IMR-90 (cell line): ENCODE measurements at regions not wholly inside any gene's neighbourhood (a gene's known extent, or its start where the extent isn't known, plus 50 kb on each side); places are given as distances from the start of the nearest gene placed in this dataset.

Experiments used
- ATAC-seq: fragments of 200-7000 bp; cut with Tn5 transposase; 2 replicates; pipeline ENCODE4 v1.9.1; 2020; ENCODE audit warnings: low read depth, mild to moderate bottlenecking, moderate library complexity
- BruUV-seq: library from RNA; stranded (reverse); fragments of 400-500 nt; replicated peaks from 2 replicates; lab custom pipeline; 2021; lab: Mats Ljungman, UMichigan
- CTCF ChIA-PET: fragments of 300-600 bp; formaldehyde crosslinking; extraction: SDS; loops from one replicate; lab custom pipeline; 2021; ENCODE audit warnings: antibody characterized with exemption; lab: Yijun Ruan, JAX
- POLR2A ChIA-PET: fragments of 300-600 bp; sonication (Branson Sonifier 250); formaldehyde crosslinking; loops from one replicate; lab custom pipeline; 2022; ENCODE audit warnings: antibody characterized with exemption; ENCODE audit not compliant: unreplicated experiment; lab: Charles Lee
- DNase-seq: peaks from one replicate; pipeline ENCODE4 v3.0.0; 2013
- H2AFZ ChIP-seq: replicated peaks from 2 replicates; pipeline ENCODE3; 2013; ENCODE audit warnings: low read length, mild to moderate bottlenecking; ENCODE audit not compliant: poor library complexity
- H2AK5ac ChIP-seq: 2 replicates; pipeline ENCODE4 v1.6.1; 2013; ENCODE audit warnings: low read depth, low read length, inconsistent platforms
- H2AK9ac ChIP-seq: replicated peaks from 2 replicates; pipeline ENCODE3; 2013; ENCODE audit warnings: mild to moderate bottlenecking, low read depth, low read length, moderate library complexity; ENCODE audit not compliant: poor library complexity
- H2BK120ac ChIP-seq: 2 replicates; pipeline ENCODE4 v1.6.1; 2013; ENCODE audit warnings: low read depth, low read length, inconsistent platforms
- H2BK15ac ChIP-seq: 3 replicates; pipeline ENCODE4 v1.6.1; 2013; ENCODE audit warnings: low read depth, low read length, inconsistent platforms
- H2BK20ac ChIP-seq: 2 replicates; pipeline ENCODE4 v1.6.1; 2013; ENCODE audit warnings: low read depth, mild to moderate bottlenecking, inconsistent platforms, low read length, moderate library complexity
- H2BK5ac ChIP-seq: 2 replicates; pipeline ENCODE4 v1.6.1; 2013; ENCODE audit warnings: mild to moderate bottlenecking, low read depth, low read length, inconsistent platforms; ENCODE audit not compliant: poor library complexity, severe bottlenecking
- H3K14ac ChIP-seq: replicated peaks from 2 replicates; pipeline ENCODE4 v1.6.1; 2013; ENCODE audit warnings: low read depth, low read length, inconsistent platforms
- H3K18ac ChIP-seq: 2 replicates; pipeline ENCODE4 v1.6.1; 2013; ENCODE audit warnings: low read depth, low read length, control low read depth
- H3K23ac ChIP-seq: 2 replicates; pipeline ENCODE4 v1.6.1; 2013; ENCODE audit warnings: low read depth, low read length, inconsistent platforms
- H3K27ac ChIP-seq: 2 replicates; pipeline ENCODE4 v1.5.1; 2013; ENCODE audit warnings: mild to moderate bottlenecking, control low read depth, low read length; ENCODE audit not compliant: insufficient read depth
- H3K27me3 ChIP-seq: 2 replicates; pipeline ENCODE4 v1.6.1; 2013; ENCODE audit warnings: low read length; ENCODE audit not compliant: control insufficient read depth, insufficient read depth
- H3K36me3 ChIP-seq: 2 replicates; pipeline ENCODE4 v1.6.1; 2013; ENCODE audit warnings: low read length, mixed read lengths; ENCODE audit not compliant: control insufficient read depth, insufficient read depth
- H3K4ac ChIP-seq: 2 replicates; pipeline ENCODE4 v1.6.1; 2013; ENCODE audit warnings: low read depth, low read length, inconsistent platforms
- H3K4me1 ChIP-seq: 2 replicates; pipeline ENCODE4 v1.6.1; 2013; ENCODE audit warnings: low read length, mixed read lengths; ENCODE audit not compliant: control insufficient read depth, insufficient read depth
- H3K4me2 ChIP-seq: 2 replicates; pipeline ENCODE4 v1.6.1; 2013; ENCODE audit warnings: low read depth, mild to moderate bottlenecking, control low read depth, low read length, moderate library complexity
- H3K4me3 ChIP-seq: 2 replicates; pipeline ENCODE4 v1.5.1; 2013; ENCODE audit warnings: low read depth, mild to moderate bottlenecking, control low read depth, low read length, moderate library complexity; ENCODE audit not compliant: insufficient read depth
- H3K56ac ChIP-seq: 2 replicates; pipeline ENCODE4 v1.6.1; 2013; ENCODE audit warnings: low read length, inconsistent platforms; ENCODE audit not compliant: insufficient read depth; ENCODE audit errors: extremely low read depth
- H3K79me1 ChIP-seq, 2 experiments: 2 replicates each; pipeline ENCODE4 v1.6.1; 2013; ENCODE audit warnings: low read length in 2 of 2, inconsistent platforms in 1 of 2, low read depth in 1 of 2
- H3K9ac ChIP-seq: 2 replicates; pipeline ENCODE4 v1.6.1; 2013; ENCODE audit warnings: low read depth, low read length, control low read depth
- H3K9me1 ChIP-seq: 2 replicates; pipeline ENCODE4 v1.6.1; 2013; ENCODE audit warnings: low read length, inconsistent platforms; ENCODE audit not compliant: insufficient read depth
- H3K9me3 ChIP-seq: 2 replicates; pipeline ENCODE4 v1.6.1; 2013; ENCODE audit warnings: low read length; ENCODE audit not compliant: control insufficient read depth, insufficient read depth
- H4K20me1 ChIP-seq: 2 replicates; pipeline ENCODE4 v1.6.1; 2013; ENCODE audit warnings: low read length, inconsistent platforms; ENCODE audit not compliant: insufficient read depth
- H4K5ac ChIP-seq: 2 replicates; pipeline ENCODE4 v1.6.1; 2013; ENCODE audit warnings: mild to moderate bottlenecking, low read depth, low read length, control low read depth
- H4K8ac ChIP-seq, 2 experiments: 2 replicates each; pipeline ENCODE4 v1.6.1; 2013; ENCODE audit warnings: low read depth in 2 of 2, low read length in 2 of 2, control low read depth in 1 of 2, inconsistent platforms in 1 of 2
- H4K91ac ChIP-seq: 2 replicates; pipeline ENCODE4 v1.6.1; 2013; ENCODE audit warnings: low read depth, low read length, inconsistent platforms; ENCODE audit not compliant: insufficient read depth
- BHLHE40 ChIP-seq: fragments of 150-350 bp; IDR thresholded peaks from 2 replicates; pipeline ENCODE4 v1.6.1; 2016; ENCODE audit warnings: mild to moderate bottlenecking, low read depth, low read length
- CEBPB ChIP-seq: IDR thresholded peaks from 2 replicates; pipeline ENCODE4 v1.6.1; 2012; ENCODE audit warnings: low read depth, low read length, improper control_type of control experiment
- CTCF ChIP-seq: conservative IDR thresholded peaks from 2 replicates; pipeline ENCODE4 v1.5.1; 2012; ENCODE audit warnings: mild to moderate bottlenecking, low read depth, low read length, improper control_type of control experiment
- ELK1 ChIP-seq: fragments of 150-350 bp; IDR thresholded peaks from 2 replicates; pipeline ENCODE4 v1.6.1; 2016; ENCODE audit warnings: low read depth, mild to moderate bottlenecking, low read length, moderate library complexity, borderline replicate concordance
- FOS ChIP-seq: fragments of 150-350 bp; IDR thresholded peaks from 2 replicates; pipeline ENCODE4 v1.6.1; 2016; ENCODE audit warnings: low read depth, low read length
- MAFK ChIP-seq: IDR thresholded peaks from 2 replicates; pipeline ENCODE4 v1.6.1; 2012; ENCODE audit warnings: low read depth, low read length, improper control_type of control experiment
- MAZ ChIP-seq: IDR thresholded peaks from 2 replicates; pipeline ENCODE4 v1.6.1; 2012; ENCODE audit warnings: low read depth, mild to moderate bottlenecking, low read length, improper control_type of control experiment, moderate library complexity, borderline replicate concordance
- MXI1 ChIP-seq: IDR thresholded peaks from 2 replicates; pipeline ENCODE4 v1.6.1; 2012; ENCODE audit warnings: low read depth, mild to moderate bottlenecking, low read length, moderate library complexity, borderline replicate concordance
- POLR2A ChIP-seq: IDR thresholded peaks from 2 replicates; pipeline ENCODE4 v1.6.1; 2012; ENCODE audit warnings: mild to moderate bottlenecking, low read depth, low read length
- RCOR1 ChIP-seq: IDR thresholded peaks from 2 replicates; pipeline ENCODE4 v1.6.1; 2012; ENCODE audit warnings: mild to moderate bottlenecking, low read length, improper control_type of control experiment; ENCODE audit not compliant: insufficient replicate concordance
- RFX5 ChIP-seq: IDR thresholded peaks from 2 replicates; pipeline ENCODE4 v1.8.0; 2012; ENCODE audit warnings: low read depth, mild to moderate bottlenecking, low read length, moderate library complexity
- SMC3 ChIP-seq: fragments of 150-350 bp; IDR thresholded peaks from 2 replicates; pipeline ENCODE4 v1.6.1; 2016; ENCODE audit warnings: low read depth, mild to moderate bottlenecking, antibody characterized with exemption, low read length, moderate library complexity
- WGBS, 2 experiments: methylation state at CpG; one replicate each; pipeline versions ENCODE4 v1.1.5 to v1.1.7; 2013; ENCODE audit warnings: missing lambda C conversion rate in 2 of 2; ENCODE audit not compliant: insufficient read length in 1 of 2; ENCODE audit errors: extremely low coverage in 2 of 2; 5-methylcytosine and 5-hydroxymethylcytosine counted together
- dilution Hi-C: fragments of 300-500 bp; cut with HindIII; formaldehyde crosslinking; loops from one replicate; pipeline ENCODE4 v1.14.3; 2018; ENCODE audit warnings: low sequenced_read_pairs; ENCODE audit not compliant: unreplicated experiment
- in situ Hi-C: fragments of 300-500 bp; cut with MboI; formaldehyde crosslinking; loops from 3 replicates; pipeline ENCODE4 v1.14.3; 2019; ENCODE audit warnings: low sequenced_read_pairs, inconsistent platforms, mixed read lengths
- intact Hi-C: fragments of 100-400 bp; cut with micrococcal nuclease; formaldehyde crosslinking; loops from 2 replicates; pipeline ENCODE4 v1.10.0; 2022

- WGBS, 2 experiments: no CpG with 5 or more reads among the region's 6 CpGs
- intact Hi-C loops (no loop called here), in situ Hi-C loops (no loop called here), dilution Hi-C loops (no loop called here)
- CTCF ChIA-PET: no interaction called here
- no TSS peak for BruUV-seq
- Histone ChIP-seq H3K4me3 (no peak overlapping the region), H3K9me1 (no peaks in the 10 kb centered on the region), H3K23ac (no peak overlapping the region), H2BK20ac (no peak overlapping the region), H2AFZ (no peak overlapping the region), H3K4me1 (no peaks in the 10 kb centered on the region), H3K36me3 (no peaks in the 10 kb centered on the region), H3K18ac (no peak overlapping the region), H2BK120ac (no peak overlapping the region), H3K79me1 (no peaks in the 10 kb centered on the region), H3K14ac (no peak overlapping the region), H4K5ac (no peak overlapping the region), H3K27me3 (no peaks in the 10 kb centered on the region), H3K56ac (no peak overlapping the region), H3K4ac (no peak overlapping the region), H2AK9ac (no peak overlapping the region), H2BK5ac (no peak overlapping the region), H2AK5ac (no peak overlapping the region), H3K27ac (no peak overlapping the region), H4K91ac (no peak overlapping the region), H3K9me3 (0 out of 2 replicates have a peak, but pooled peaks cover 1% of the 10 kb centered on the region), H2BK15ac (no peak overlapping the region), H4K20me1 (no peaks in the 10 kb centered on the region), H3K4me2 (no peak overlapping the region), H4K8ac (no peak overlapping the region), H3K9ac (no peak overlapping the region)
- ATAC-seq (no peak), DNase-seq (no peak)
- TF ChIP-seq CTCF (no peak), BHLHE40 (no peak), POLR2A (no peak), SMC3 (no peak), RCOR1 (no peak), CEBPB (no peak), ELK1 (no peak), MXI1 (no peak), FOS (no peak), RFX5 (no peak), MAZ (no peak), MAFK (no peak)
- POLR2A ChIA-PET: no interaction called here
These were observed 568.1 kb upstream of the ZNF804A start for GRCh38 chr2:184030245-184030644.
